SU-DHL-6 (cell line): ENCODE measurements at regions not wholly inside any gene's neighbourhood (a gene's known extent, or its start where the extent isn't known, plus 50 kb on each side); places are given as distances from the start of the nearest gene placed in this dataset.

Source experiments
- H2AFZ ChIP-seq: fragments of 200-600 bp; sonication (generic); 2 replicates; pipeline ENCODE4 v1.6.1; 2014; ENCODE audit warnings: low read depth, mild to moderate bottlenecking, moderate library complexity, mixed read lengths, antibody characterized with exemption, low read length; ENCODE audit not compliant: severe bottlenecking
- H3F3A ChIP-seq: fragments of 200-600 bp; shearing (Covaris generic); 2 replicates; pipeline ENCODE4 v1.6.0; 2016; ENCODE audit warnings: antibody characterized with exemption, mild to moderate bottlenecking; ENCODE audit not compliant: insufficient read depth
- H3K27ac ChIP-seq: fragments of 200-600 bp; sonication (generic); 2 replicates; pipeline ENCODE4 v1.5.1; 2016; ENCODE audit warnings: low read depth, mild to moderate bottlenecking, low read length, moderate library complexity, mixed read lengths
- H3K27me3 ChIP-seq: fragments of 200-600 bp; sonication (generic), shearing (Covaris generic); 2 replicates; pipeline ENCODE4 v1.6.0; 2014; ENCODE audit warnings: mild to moderate bottlenecking, low read length
- H3K36me3 ChIP-seq: fragments of 200-600 bp; sonication (generic); 2 replicates; pipeline ENCODE4 v1.6.1; 2014; ENCODE audit warnings: mild to moderate bottlenecking, low read length, mixed read lengths
- H3K4me2 ChIP-seq: fragments of 300-600, 200-600 bp; shearing (Covaris generic), sonication (generic); 2 replicates; pipeline ENCODE4 v1.6.0; 2014; ENCODE audit warnings: low read length, low read depth, mild to moderate bottlenecking; ENCODE audit not compliant: poor library complexity, severe bottlenecking
- H3K4me3 ChIP-seq: fragments of 200-600 bp; sonication (generic); 2 replicates; pipeline ENCODE4 v1.5.1; 2014; ENCODE audit warnings: antibody characterized with exemption, low read length, mild to moderate bottlenecking, mixed read lengths; ENCODE audit not compliant: insufficient read depth, poor library complexity, severe bottlenecking
- H3K79me2 ChIP-seq: fragments of 200-600 bp; sonication (generic); 2 replicates; pipeline ENCODE4 v1.6.1; 2014; ENCODE audit warnings: mild to moderate bottlenecking, low read length, moderate library complexity; ENCODE audit not compliant: insufficient read depth
- H3K9ac ChIP-seq: fragments of 200-600 bp; sonication (generic); 2 replicates; pipeline ENCODE4 v1.7.0; 2014; ENCODE audit warnings: mild to moderate bottlenecking, low read length
- H3K9me2 ChIP-seq: fragments of 200-600 bp; sonication (generic); replicated peaks from 2 replicates; pipeline ENCODE4 v1.6.1; 2014; ENCODE audit warnings: low read length; ENCODE audit not compliant: insufficient read depth
- H3K9me3 ChIP-seq: fragments of 200-600 bp; sonication (generic); 2 replicates; pipeline ENCODE4 v1.6.1; 2014; ENCODE audit warnings: low read length, mixed read lengths; ENCODE audit not compliant: insufficient read depth
- H4K20me1 ChIP-seq: fragments of 200-600 bp; sonication (generic); 2 replicates; pipeline ENCODE4 v1.6.1; 2014; ENCODE audit warnings: low read depth, mild to moderate bottlenecking, antibody characterized with exemption, low read length, moderate library complexity, mixed read lengths
- EZH2phosphoT487 ChIP-seq: fragments of 200-600 bp; sonication (generic), shearing (Covaris generic); conservative IDR thresholded peaks from 2 replicates; pipeline ENCODE4 v1.6.1; 2018; ENCODE audit warnings: mild to moderate bottlenecking, antibody characterized with exemption, low read length, moderate library complexity, mixed read lengths
- TF ChIP-seq, protein P1 (sequence below): fragments of 200-600 bp; sonication (generic); IDR thresholded peaks from one replicate; pipeline ENCODE4 v1.5.1; 2017; ENCODE audit warnings: antibody characterized with exemption, mild to moderate bottlenecking, low read length, moderate library complexity; ENCODE audit not compliant: insufficient read depth, poor library complexity, severe bottlenecking

DNA sequence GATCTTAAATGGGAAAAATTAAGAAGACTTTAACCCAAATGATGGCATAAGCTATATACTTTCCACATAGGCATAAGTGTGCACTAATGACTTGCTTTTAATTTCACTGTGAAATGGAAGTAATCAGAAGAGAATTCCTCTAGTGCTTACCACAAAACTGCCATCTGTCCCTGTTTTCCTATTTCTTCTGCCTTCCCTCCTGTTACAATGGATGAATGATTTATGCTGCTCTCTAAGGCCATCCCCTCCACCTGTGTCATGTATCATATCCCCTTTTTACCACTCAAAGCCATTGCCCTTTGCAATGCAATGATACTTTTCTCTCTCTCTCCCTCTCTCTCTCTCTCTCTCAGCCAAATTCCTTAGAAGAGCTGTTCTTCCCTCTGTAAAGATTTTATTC, 109.1 kb downstream of the C12orf50 start:
- TF ChIP-seq, protein P1, sequence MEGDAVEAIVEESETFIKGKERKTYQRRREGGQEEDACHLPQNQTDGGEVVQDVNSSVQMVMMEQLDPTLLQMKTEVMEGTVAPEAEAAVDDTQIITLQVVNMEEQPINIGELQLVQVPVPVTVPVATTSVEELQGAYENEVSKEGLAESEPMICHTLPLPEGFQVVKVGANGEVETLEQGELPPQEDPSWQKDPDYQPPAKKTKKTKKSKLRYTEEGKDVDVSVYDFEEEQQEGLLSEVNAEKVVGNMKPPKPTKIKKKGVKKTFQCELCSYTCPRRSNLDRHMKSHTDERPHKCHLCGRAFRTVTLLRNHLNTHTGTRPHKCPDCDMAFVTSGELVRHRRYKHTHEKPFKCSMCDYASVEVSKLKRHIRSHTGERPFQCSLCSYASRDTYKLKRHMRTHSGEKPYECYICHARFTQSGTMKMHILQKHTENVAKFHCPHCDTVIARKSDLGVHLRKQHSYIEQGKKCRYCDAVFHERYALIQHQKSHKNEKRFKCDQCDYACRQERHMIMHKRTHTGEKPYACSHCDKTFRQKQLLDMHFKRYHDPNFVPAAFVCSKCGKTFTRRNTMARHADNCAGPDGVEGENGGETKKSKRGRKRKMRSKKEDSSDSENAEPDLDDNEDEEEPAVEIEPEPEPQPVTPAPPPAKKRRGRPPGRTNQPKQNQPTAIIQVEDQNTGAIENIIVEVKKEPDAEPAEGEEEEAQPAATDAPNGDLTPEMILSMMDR = no peak
- TF ChIP-seq EZH2phosphoT487 = no peak
- Histone ChIP-seq H3K9me2 (no peaks in the 10 kb centered on the region), H3K36me3 (no peaks in the 10 kb centered on the region), H3K27me3 (no peaks in the 10 kb centered on the region), H3K9me3 (no peaks in the 10 kb centered on the region), H3K4me3 (no peak overlapping the region), H4K20me1 (no peaks in the 10 kb centered on the region), H3K9ac (no peak overlapping the region), H3K27ac (no peak overlapping the region), H3K79me2 (no peaks in the 10 kb centered on the region), H3K4me2 (no peak overlapping the region), H3F3A (no peaks in the 10 kb centered on the region), H2AFZ (no peak overlapping the region)

DNA sequence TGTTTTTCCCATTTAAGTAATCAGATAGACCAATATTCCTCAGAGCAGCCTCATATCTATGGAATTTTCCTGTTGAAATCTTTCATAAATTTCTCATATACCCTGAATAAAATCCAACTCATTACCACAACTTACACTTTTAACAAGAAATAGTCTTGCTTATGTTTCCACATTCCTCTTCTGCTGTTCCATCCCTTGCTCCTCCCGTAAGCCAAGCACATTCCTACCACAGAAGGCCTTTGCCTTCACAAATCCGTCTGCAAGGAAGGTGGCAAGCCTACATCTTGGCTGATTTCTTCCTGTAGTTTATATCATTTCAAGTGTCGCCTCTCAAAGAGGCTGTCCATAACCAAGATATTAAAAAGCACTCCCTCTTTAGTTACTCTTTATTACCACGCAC, 127.7 kb downstream of the C12orf50 start:
- H3K27ac ChIP-seq = no peak overlapping the region
- H3K79me2 ChIP-seq = no peaks in the 10 kb centered on the region
- no peaks in the 10 kb centered on the region for H3K9me2 ChIP-seq
- no peak overlapping the region for H3K4me3 ChIP-seq
- H3K9me3 ChIP-seq = no peaks in the 10 kb centered on the region
- no peak overlapping the region for H3K4me2 ChIP-seq
- no peak overlapping the region for H3K9ac ChIP-seq
- no peaks in the 10 kb centered on the region for H3K36me3 ChIP-seq
- TF ChIP-seq, protein P1 = no peak
- no peak for TF ChIP-seq EZH2phosphoT487
- H3F3A ChIP-seq = no peaks in the 10 kb centered on the region
- H3K27me3 ChIP-seq = no peaks in the 10 kb centered on the region
- no peaks in the 10 kb centered on the region for H4K20me1 ChIP-seq
- H2AFZ ChIP-seq = no peak overlapping the region

DNA sequence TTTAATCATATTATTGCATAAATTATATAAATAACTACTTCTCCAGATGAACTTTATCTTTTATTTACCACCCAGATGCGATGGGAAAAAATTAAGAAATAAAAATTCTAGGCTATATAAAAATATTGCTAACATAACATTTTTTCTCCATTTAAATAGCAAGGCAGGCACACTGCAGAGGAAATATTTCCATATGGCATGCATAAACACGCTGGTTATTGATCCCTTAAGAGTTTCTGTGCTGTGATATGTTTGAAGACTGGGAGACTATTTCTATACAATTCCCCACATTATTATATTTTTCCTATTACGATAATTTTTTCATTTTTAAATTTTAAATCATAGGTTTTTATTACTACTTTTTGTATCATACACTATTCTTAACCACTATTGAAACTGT, 131.5 kb downstream of the C12orf50 start:
- TF ChIP-seq, protein P1 = no peak
- TF ChIP-seq EZH2phosphoT487 = no peak
- no peak overlapping the region for H2AFZ ChIP-seq
- no peaks in the 10 kb centered on the region for H3K9me2 ChIP-seq
- H4K20me1 ChIP-seq = no peaks in the 10 kb centered on the region
- no peaks in the 10 kb centered on the region for H3K36me3 ChIP-seq
- no peak overlapping the region for H3K27ac ChIP-seq
- no peaks in the 10 kb centered on the region for H3K9me3 ChIP-seq
- H3F3A ChIP-seq = no peaks in the 10 kb centered on the region
- H3K79me2 ChIP-seq = no peaks in the 10 kb centered on the region
- no peak overlapping the region for H3K4me2 ChIP-seq
- H3K27me3 ChIP-seq = no peaks in the 10 kb centered on the region
- no peak overlapping the region for H3K4me3 ChIP-seq
- no peak overlapping the region for H3K9ac ChIP-seq
